Calu3 (cell line): ENCODE measurements at regions not wholly inside any gene's neighbourhood (a gene's known extent, or its start where the extent isn't known, plus 50 kb on each side); places are given as distances from the start of the nearest gene placed in this dataset.

ENCODE experiments used
- BruUV-seq: library from RNA; stranded (reverse); fragments of 400-500 nt; replicated peaks from 2 replicates; lab custom pipeline; 2021; lab: Mats Ljungman, UMichigan
- CTCF ChIA-PET: fragments of 300-600 bp; sonication (Branson Sonifier 250); formaldehyde crosslinking; loops from one replicate; lab custom pipeline; 2022; ENCODE audit warnings: antibody characterized with exemption; lab: Charles Lee
- DNase-seq: peaks from one replicate; pipeline ENCODE4 v3.0.0; 2022
- H3K27ac Mint-ChIP-seq: one replicate; pipeline ENCODE4 v1.8.0; 2022; ENCODE audit warnings: mixed read lengths; ENCODE audit not compliant: unreplicated experiment
- H3K27me3 Mint-ChIP-seq: one replicate; pipeline ENCODE4 v1.8.0; 2022; ENCODE audit warnings: mixed read lengths; ENCODE audit not compliant: unreplicated experiment
- H3K36me3 Mint-ChIP-seq: one replicate; pipeline ENCODE4 v1.8.0; 2022; ENCODE audit warnings: mild to moderate bottlenecking, moderate library complexity, mixed read lengths; ENCODE audit not compliant: insufficient read depth, unreplicated experiment
- H3K4me1 Mint-ChIP-seq: one replicate; pipeline ENCODE4 v1.8.0; 2022; ENCODE audit warnings: mild to moderate bottlenecking, low read depth, mixed read lengths; ENCODE audit not compliant: unreplicated experiment
- H3K4me3 Mint-ChIP-seq: one replicate; pipeline ENCODE4 v1.8.0; 2022; ENCODE audit warnings: mild to moderate bottlenecking, low read depth, moderate library complexity, mixed read lengths; ENCODE audit not compliant: unreplicated experiment
- H3K9me3 Mint-ChIP-seq: one replicate; pipeline ENCODE4 v1.8.0; 2022; ENCODE audit warnings: low read depth, mixed read lengths; ENCODE audit not compliant: unreplicated experiment
- CTCF ChIP-seq: fragments of 200-600 bp; IDR thresholded peaks from one replicate; pipeline ENCODE4 v1.8.0; 2022; ENCODE audit warnings: antibody characterized with exemption; ENCODE audit not compliant: unreplicated experiment
- intact Hi-C: fragments of 100-400 bp; cut with micrococcal nuclease; formaldehyde crosslinking; loops from one replicate; pipeline ENCODE4 v1.10.0; 2022; ENCODE audit not compliant: unreplicated experiment

- Mint-ChIP-seq H3K4me3 (no peak overlapping the region), H3K9me3 (no peaks in the 10 kb centered on the region), H3K4me1 (no peaks in the 10 kb centered on the region), H3K27ac (no peak overlapping the region), H3K27me3 (peaks cover 76% of the 10 kb centered on the region), H3K36me3 (no peaks in the 10 kb centered on the region)
- intact Hi-C loops = no loop called here
- no peak for TF ChIP-seq CTCF
- CTCF ChIA-PET = interaction anchor here (0.6 kb wide), 1 partner anchor 197 kb away, joined by 3 read pairs; the partner anchor contains the start of gene TMEM119
- no TSS peak for BruUV-seq
- no peak for DNase-seq
These were observed 61.4 kb upstream of the CMKLR1 start for GRCh38 chr12:108400481-108400880.

GRCh38 chr12:108400056-108400455, 60.9 kb upstream of the CMKLR1 start:
- Mint-ChIP-seq H3K27me3 (peaks cover 73% of the 10 kb centered on the region), H3K36me3 (no peaks in the 10 kb centered on the region), H3K4me1 (no peaks in the 10 kb centered on the region), H3K4me3 (no peak overlapping the region), H3K9me3 (no peaks in the 10 kb centered on the region), H3K27ac (no peak overlapping the region)
- TF ChIP-seq CTCF = no peak
- no TSS peak for BruUV-seq
- intact Hi-C loops = no loop called here
- DNase-seq = no peak
- CTCF ChIA-PET = interaction anchor here (0.6 kb wide), 1 partner anchor 198 kb away, joined by 3 read pairs; the partner anchor contains the start of gene TMEM119

GRCh38 chr12:108399514-108399913, 60.4 kb upstream of the CMKLR1 start:
- no peak for DNase-seq
- intact Hi-C loops = no loop called here
- no peak overlapping the region for H3K27ac Mint-ChIP-seq
- CTCF ChIA-PET = interaction anchor here (0.6 kb wide), 1 partner anchor 198 kb away, joined by 3 read pairs; the partner anchor contains the start of gene TMEM119
- no peak overlapping the region for H3K4me3 Mint-ChIP-seq
- H3K9me3 Mint-ChIP-seq = no peaks in the 10 kb centered on the region
- no TSS peak for BruUV-seq
- H3K4me1 Mint-ChIP-seq = no peaks in the 10 kb centered on the region
- peaks cover 73% of the 10 kb centered on the region for H3K27me3 Mint-ChIP-seq
- H3K36me3 Mint-ChIP-seq = no peaks in the 10 kb centered on the region
- TF ChIP-seq CTCF = no peak

- Mint-ChIP-seq H3K27ac (no peak overlapping the region), H3K27me3 (peaks cover 52% of the 10 kb centered on the region), H3K4me1 (no peaks in the 10 kb centered on the region), H3K36me3 (no peaks in the 10 kb centered on the region), H3K4me3 (no peak overlapping the region), H3K9me3 (no peaks in the 10 kb centered on the region)
- intact Hi-C loops = no loop called here
- CTCF ChIA-PET = interaction anchor here (0.7 kb wide), 1 partner anchor 92 kb away, joined by 3 read pairs; no protein-coding TSS in a partner anchor
- DNase-seq = no peak
- BruUV-seq = no TSS peak
- no peak for TF ChIP-seq CTCF
These were observed 55.1 kb upstream of the CMKLR1 start for GRCh38 chr12:108394196-108394595.
